ENCODE measurements at regions not wholly inside any gene's neighbourhood (a gene's known extent, or its start where the extent isn't known, plus 50 kb on each side); places are given as distances from the start of the nearest gene placed in this dataset.
"Not testable (repeated sequence)": the region's sequence is repeated elsewhere in the genome, so short reads cannot be mapped to it uniquely, and the experiment has no call there.

DNA sequence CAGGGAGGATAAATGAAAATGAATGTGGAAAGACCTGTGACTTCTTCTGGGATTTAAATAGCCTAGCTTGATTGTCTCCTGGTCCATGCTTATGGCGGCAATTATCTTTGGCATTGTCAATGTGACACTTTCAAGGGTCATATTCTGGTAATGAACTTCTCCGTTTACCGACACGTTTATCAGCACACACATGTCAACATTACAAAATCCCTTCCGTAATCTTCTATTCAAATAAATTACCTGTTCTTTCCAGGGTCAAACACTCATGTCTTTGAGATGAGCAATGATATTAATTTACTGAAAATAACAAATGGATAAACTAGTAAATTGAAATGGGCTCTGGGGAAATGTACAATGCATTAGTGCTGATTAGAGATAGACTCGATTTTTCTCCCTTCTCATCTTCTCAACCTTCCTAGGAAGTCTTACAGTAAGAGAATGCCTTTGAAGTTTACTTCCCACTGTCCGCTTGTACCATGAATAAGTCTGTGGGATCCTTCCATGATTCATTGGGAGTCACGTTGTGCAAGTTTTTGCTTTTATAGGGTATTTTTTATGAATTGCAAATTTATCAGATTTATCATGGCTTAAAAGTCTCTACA is 646.3 kb upstream of the LRATD1 start:
- DNase-seq = no peak

DNA sequence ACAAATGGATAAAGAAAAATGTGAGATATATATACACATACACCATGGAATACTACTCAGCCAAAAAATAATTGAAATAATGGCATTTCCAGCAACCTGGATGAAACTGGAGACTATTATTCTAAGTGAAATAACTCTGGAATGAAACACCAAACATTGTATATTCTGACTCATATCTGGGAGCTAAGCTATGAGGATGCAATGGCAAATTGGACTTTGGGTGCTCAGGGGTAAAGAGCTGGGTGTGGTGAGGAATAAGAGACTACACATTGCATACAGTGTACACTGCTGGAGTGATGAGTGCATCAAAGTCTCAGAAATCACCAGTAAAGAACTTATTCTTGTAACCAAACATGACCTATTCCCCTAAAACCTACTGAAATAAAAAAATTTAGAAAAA is 636.0 kb upstream of the LRATD1 start:
- no peak for DNase-seq

- no peak for DNase-seq
Measured at GRCh38 chr2:14011190-14011589, 621.3 kb upstream of the LRATD1 start.

DNA sequence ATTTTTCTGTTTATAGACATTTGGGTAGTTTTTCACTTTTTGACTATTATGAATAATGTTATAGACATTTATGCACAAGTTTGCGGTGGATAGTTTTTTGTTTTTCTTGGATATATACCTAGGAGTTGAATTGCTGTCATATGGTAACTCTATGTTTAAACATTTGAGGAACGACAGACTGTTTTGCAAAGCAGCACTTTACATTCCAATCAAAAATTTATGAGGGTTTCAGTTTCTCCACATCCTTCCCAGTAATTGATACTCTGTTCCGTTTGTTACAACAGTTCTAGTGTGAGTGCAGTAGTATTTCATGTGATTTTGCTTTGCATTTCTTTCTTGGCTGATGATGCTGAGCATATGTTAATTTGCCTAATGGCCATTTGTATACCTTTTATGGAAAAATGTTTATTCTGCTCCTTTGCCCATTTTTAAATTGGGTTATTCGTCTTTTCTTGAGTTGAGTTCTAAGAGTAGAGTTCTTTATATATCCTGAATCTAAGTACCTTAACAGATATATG is 617.3 kb upstream of the LRATD1 start:
- no peak for DNase-seq

GRCh38 chr2:14016289-14016955 is 616.1 kb upstream of the LRATD1 start:
- DNase-seq = no peak

DNA sequence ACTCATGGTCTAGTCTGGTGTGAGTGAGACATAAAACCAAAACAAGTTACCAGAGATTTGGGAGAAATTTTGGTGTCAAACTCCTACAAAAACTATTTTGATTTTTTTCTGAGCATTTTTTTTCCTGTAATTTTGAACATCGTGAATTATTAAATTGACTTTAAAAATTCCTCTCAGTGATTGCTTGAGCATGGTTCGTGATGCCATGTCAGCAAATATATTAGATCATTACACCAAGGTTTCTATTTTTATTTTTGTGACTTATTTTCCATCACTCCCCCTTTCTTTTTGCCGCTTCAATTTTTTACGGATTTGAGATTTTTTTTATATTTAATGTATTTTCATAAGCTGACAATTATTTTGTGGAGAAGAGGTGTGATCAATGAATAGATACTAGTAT is 613.9 kb upstream of the LRATD1 start:
- no peak for DNase-seq

DNA sequence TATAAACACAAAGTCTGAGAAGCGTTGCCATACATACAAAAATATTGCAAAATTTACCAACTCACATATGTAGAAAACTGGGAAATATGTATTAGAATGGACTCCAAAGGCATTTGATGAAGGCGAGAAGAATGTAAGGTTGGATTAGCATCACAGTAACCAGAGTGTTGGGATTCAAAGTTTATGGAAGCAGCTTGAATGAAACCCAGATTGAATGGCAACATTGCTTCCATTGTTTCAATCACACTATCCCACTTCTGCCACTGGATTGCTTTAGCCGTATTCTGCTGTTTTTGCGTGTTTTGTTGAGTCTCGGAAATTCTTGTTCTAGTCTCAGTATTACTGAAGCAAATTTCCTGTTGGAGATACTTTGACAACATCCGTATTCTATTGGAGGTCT is 609.0 kb upstream of the LRATD1 start:
- DNase-seq = no peak

GRCh38 chr2:14039134-14039533 is 593.4 kb upstream of the LRATD1 start:
- no peak for DNase-seq

- DNase-seq = no peak
Measured at GRCh38 chr2:14047491-14047890, 585.0 kb upstream of the LRATD1 start.

- no peak for DNase-seq
Measured at GRCh38 chr2:14051401-14051800, 581.1 kb upstream of the LRATD1 start.

GRCh38 chr2:14053105-14053504 is 579.4 kb upstream of the LRATD1 start:
- no peak for DNase-seq

GRCh38 chr2:14064346-14064745 is 568.2 kb upstream of the LRATD1 start:
- DNase-seq = no peak

DNA sequence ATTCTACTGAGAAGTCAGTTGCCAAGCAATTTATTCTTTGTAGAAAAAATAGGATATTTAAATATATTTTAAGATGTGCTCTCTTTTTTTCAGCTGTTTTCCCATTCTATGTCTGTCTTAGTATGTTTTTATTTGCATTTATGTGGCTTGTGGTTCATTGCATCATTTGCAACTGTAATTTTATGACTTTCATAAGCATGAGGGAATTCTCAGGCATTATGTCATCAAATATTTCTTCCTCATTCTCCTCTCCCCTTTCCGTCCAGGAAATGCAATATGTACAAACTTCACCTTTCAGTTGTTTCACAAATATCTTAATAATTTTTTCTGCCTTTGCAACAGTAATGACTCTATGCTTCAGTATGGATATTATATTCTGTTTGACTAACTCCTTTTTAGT is 560.2 kb upstream of the LRATD1 start:
- DNase-seq = no peak

DNA sequence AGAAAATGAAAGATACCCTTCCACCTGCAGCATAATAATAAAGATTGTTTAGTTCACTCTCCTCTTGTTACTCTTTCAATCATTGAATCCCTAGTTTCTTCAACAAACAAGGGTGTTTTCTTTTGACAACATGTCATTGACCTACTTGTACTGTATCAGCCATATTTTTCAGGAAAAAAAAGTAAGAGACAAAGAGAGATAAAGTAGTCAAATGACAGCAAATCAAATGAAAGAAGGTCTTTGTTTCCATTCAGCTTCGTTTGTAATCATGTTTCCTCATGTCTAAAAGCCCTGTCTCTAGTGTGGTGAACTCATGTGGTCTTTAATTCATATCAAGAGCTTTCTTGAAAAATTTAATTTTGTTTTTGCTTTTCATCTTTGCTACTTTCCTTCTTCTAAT is 557.8 kb upstream of the LRATD1 start:
- DNase-seq = no peak

- no peak for DNase-seq
Measured at GRCh38 chr2:14079576-14079975, 552.9 kb upstream of the LRATD1 start.

GRCh38 chr2:14081521-14081920 is 551.0 kb upstream of the LRATD1 start:
- no peak for DNase-seq

- DNase-seq = no peak
Measured at GRCh38 chr2:14082640-14083039, 549.9 kb upstream of the LRATD1 start.

DNA sequence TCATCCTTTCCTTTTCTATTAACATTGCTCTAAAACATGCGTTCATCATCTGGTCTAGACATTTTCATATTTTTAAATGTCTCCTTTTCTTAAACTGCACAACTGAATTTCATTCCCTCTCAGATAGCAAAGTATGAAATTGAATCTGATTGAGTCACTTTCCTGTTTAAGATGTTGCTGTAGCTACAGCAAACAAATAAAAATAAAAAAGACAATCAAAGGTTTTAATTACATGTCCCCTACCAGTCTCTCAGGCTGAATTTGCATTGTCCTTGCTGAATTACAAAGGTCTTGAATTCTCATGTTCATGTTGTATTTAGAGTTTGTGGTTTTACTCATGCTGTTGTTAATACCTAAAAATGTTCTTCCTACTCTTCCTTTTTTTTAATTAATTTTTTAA is 537.9 kb upstream of the LRATD1 start:
- DNase-seq = no peak

- not testable (repeated sequence) for DNase-seq
Measured at GRCh38 chr2:14099101-14099500, 533.4 kb upstream of the LRATD1 start.

GRCh38 chr2:14114275-14114674 is 518.2 kb upstream of the LRATD1 start:
- no peak for DNase-seq

GRCh38 chr2:14120376-14120775 is 512.1 kb upstream of the LRATD1 start:
- no peak for DNase-seq

DNA sequence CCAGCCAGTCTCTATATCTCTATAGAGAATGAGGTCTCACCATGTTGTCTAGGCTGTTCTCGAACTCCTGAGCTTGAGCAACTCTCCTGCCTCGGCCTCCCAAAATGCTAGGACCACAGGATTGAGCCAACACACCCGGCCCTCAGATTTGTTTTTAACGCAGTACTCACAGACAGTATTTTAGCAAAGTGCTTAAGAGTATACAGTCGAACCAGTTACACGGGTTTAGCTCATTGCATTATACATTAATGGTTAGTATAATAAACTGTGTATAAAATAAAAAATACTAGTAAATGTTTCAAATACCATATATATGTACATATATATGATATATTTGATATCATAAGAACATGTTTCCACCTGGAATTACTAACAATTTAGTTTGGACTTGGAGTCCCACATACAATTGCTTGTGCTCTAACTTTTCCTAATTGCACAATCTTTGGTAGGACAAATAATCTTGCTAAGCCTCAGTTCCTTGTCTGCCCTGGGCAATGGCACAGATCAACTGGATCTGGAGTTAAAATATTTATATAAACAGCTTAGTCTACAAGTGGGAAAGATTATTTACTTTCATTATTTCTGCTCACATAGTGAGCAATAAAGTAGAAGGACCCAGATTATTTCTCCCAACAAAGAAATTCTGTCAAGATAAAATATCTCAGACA is 508.9 kb upstream of the LRATD1 start:
- no peak for DNase-seq

GRCh38 chr2:14125624-14126293 is 506.8 kb upstream of the LRATD1 start:
- DNase-seq = no peak

DNA sequence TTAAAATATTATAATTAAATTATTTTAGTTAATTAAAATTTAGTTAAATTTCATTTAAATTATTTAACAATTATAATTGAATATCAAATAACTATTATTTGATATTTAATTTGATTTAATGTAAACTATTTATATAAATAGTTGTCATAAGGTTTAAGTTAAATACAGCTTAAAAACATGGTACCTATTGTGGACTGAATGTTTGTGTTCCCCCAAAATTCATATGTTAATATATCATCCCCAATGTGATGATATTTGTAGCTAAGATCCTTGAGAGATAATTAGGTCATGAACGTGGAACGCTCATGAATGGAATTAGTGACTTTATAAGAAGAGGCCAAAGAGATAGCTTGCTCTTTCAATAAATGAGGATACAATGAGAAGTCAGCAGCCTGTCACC is 505.7 kb upstream of the LRATD1 start:
- DNase-seq = no peak
